SH-SY5Y (cell line): ENCODE measurements at regions not wholly inside any gene's neighbourhood (a gene's known extent, or its start where the extent isn't known, plus 50 kb on each side); places are given as distances from the start of the nearest gene placed in this dataset.

ENCODE experiments used
- GATA2 ChIP-seq: IDR thresholded peaks from 2 replicates; pipeline ENCODE4 v1.6.1; 2011; ENCODE audit warnings: mild to moderate bottlenecking, low read depth, low read length
- GATA3 ChIP-seq: IDR thresholded peaks from 2 replicates; pipeline ENCODE4 v1.6.1; 2011; ENCODE audit warnings: low read depth, mild to moderate bottlenecking, low read length, moderate library complexity

DNA sequence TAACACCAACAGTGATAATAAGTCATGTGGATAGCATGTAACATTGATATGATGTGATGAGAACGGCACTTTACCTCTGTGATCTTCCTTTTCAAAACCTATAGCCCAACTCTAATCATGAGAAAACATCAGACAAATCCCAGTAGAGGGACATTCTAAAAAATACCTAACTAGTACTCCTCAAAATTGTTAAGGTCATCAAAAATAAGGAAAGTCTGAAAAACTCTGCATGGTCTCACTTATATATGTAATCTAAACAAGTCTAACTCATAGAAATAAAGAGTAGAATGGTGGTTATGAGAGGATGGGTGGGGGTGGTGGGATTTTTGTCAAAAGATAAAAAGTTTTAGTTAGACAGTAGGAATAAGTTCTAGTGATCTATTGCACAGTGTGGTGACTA, 243.9 kb upstream of the GRIA3 start:
- TF ChIP-seq GATA2: no peak
- TF ChIP-seq GATA3: no peak
